GM12878 (cell line): ENCODE measurements at regions not wholly inside any gene's neighbourhood (a gene's known extent, or its start where the extent isn't known, plus 50 kb on each side); places are given as distances from the start of the nearest gene placed in this dataset.

ENCODE experiments used
- ATAC-seq: fragments of 200-7000 bp; cut with Tn5 transposase; 3 replicates; pipeline ENCODE4 v1.9.1; 2020; ENCODE audit warnings: mild to moderate bottlenecking, moderate library complexity
- BruUV-seq: library from RNA; stranded (reverse); fragments of 400-500 nt; replicated peaks from 2 replicates; lab custom pipeline; 2021; lab: Mats Ljungman, UMichigan
- CTCF ChIA-PET: fragments of 300-600 bp; sonication (Branson Sonifier 250); formaldehyde crosslinking; extraction: SDS; loops from one replicate; lab custom pipeline; 2021; ENCODE audit warnings: inconsistent platforms; lab: Yijun Ruan, JAX
- POLR2A ChIA-PET: fragments of 350-600 bp; formaldehyde crosslinking; extraction: SDS; loops from one replicate; lab custom pipeline; 2021; ENCODE audit warnings: inconsistent platforms; lab: Charles Lee
- RAD21 ChIA-PET: fragments of 300-600 bp; sonication (Branson Sonifier 250); formaldehyde crosslinking; loops from one replicate; lab custom pipeline; 2023; ENCODE audit warnings: antibody characterized with exemption; ENCODE audit not compliant: unreplicated experiment; lab: Charles Lee
- SMC1A ChIA-PET: fragments of 300-600 bp; sonication (Branson Sonifier 250); formaldehyde crosslinking; loops from one replicate; lab custom pipeline; 2023; ENCODE audit not compliant: unreplicated experiment, uncharacterized antibody; lab: Charles Lee
- DNase-seq: peaks from one replicate; pipeline ENCODE4 v3.0.0-alpha.2; 2011; ENCODE audit warnings: low read depth, low spot score
- FAIRE-seq: peaks from 3 replicates; lab custom pipeline; 2011; peaks lifted over from hg19 to GRCh38; lab: Jason Lieb, UNC
- H2AFZ ChIP-seq: 2 replicates; pipeline ENCODE4 v1.6.0; 2011; ENCODE audit warnings: low read depth, low read length, control low read depth; ENCODE audit not compliant: control insufficient read depth
- H3K27ac ChIP-seq: 2 replicates; pipeline ENCODE4 v1.5.1; 2011; ENCODE audit warnings: control low read depth; ENCODE audit not compliant: control insufficient read depth, insufficient read depth
- H3K27me3 ChIP-seq, 2 experiments: replicated peaks in 1 of 2; 2 replicates each; pipeline versions ENCODE4 v1.6.0 to v1.6.1; 2011; ENCODE audit warnings: low read length in 1 of 2; ENCODE audit not compliant: control insufficient read depth in 2 of 2, insufficient read depth in 2 of 2
- H3K36me3 ChIP-seq, 2 experiments: 2 replicates each; pipeline ENCODE4 v1.5.1; 2011; ENCODE audit warnings: low read length in 1 of 2; ENCODE audit not compliant: control insufficient read depth in 2 of 2, insufficient read depth in 2 of 2
- H3K4me1 ChIP-seq: 2 replicates; pipeline ENCODE4 v1.6.1; 2011; ENCODE audit warnings: mild to moderate bottlenecking, low read length, moderate library complexity, mixed read lengths; ENCODE audit not compliant: control insufficient read depth, insufficient read depth
- H3K4me2 ChIP-seq: 2 replicates; pipeline ENCODE4 v1.6.0; 2011; ENCODE audit warnings: control low read depth; ENCODE audit not compliant: control insufficient read depth, insufficient read depth
- H3K4me3 ChIP-seq: fragments of 200-600 bp; sonication (generic); 2 replicates; pipeline ENCODE4 v1.5.1; 2016
- H3K79me2 ChIP-seq: 2 replicates; pipeline ENCODE4 v1.6.0; 2011; ENCODE audit warnings: low read length; ENCODE audit not compliant: control insufficient read depth, insufficient read depth
- H3K9ac ChIP-seq: 2 replicates; pipeline ENCODE4 v1.8.0; 2011; ENCODE audit warnings: low read length, control low read depth, mixed read lengths; ENCODE audit not compliant: control insufficient read depth, insufficient read depth
- H3K9me3 ChIP-seq: replicated peaks from 3 replicates; pipeline ENCODE4 v1.5.1; 2011; ENCODE audit warnings: mild to moderate bottlenecking, low read length; ENCODE audit not compliant: control insufficient read depth, insufficient read depth
- H4K20me1 ChIP-seq: 2 replicates; pipeline ENCODE4 v1.6.0; 2011; ENCODE audit not compliant: control insufficient read depth, insufficient read depth
- BACH1 ChIP-seq: fragments of 450-650 bp; IDR thresholded peaks from 2 replicates; pipeline ENCODE4 v1.6.1; 2017; ENCODE audit warnings: mild to moderate bottlenecking, borderline replicate concordance
- BCL11A ChIP-seq: IDR thresholded peaks from 2 replicates; pipeline ENCODE4 v1.6.1; 2011; ENCODE audit warnings: low read depth, low read length
- BRCA1 ChIP-seq: IDR thresholded peaks from 2 replicates; pipeline ENCODE4 v1.6.1; 2011; ENCODE audit warnings: low read depth, low read length, improper control_type of control experiment
- CBX5 ChIP-seq: sonication (generic); IDR thresholded peaks from 2 replicates; pipeline ENCODE4 v1.6.1; 2016; ENCODE audit warnings: low read depth, moderate library complexity, mild to moderate bottlenecking, inconsistent platforms
- CEBPB ChIP-seq, 2 experiments: fragments of 150-350 bp in 1 of 2; IDR thresholded peaks; 2 replicates each; pipeline ENCODE4 v1.6.1; 2012 to 2014; ENCODE audit warnings: low read depth in 2 of 2, low read length in 2 of 2, borderline replicate concordance in 1 of 2, inconsistent platforms in 1 of 2
- CHD2 ChIP-seq: IDR thresholded peaks from 2 replicates; pipeline ENCODE4 v1.6.1; 2011; ENCODE audit warnings: low read depth, low read length, improper control_type of control experiment, borderline replicate concordance
- ESRRA ChIP-seq: IDR thresholded peaks from 2 replicates; pipeline ENCODE4 v1.6.1; 2012; ENCODE audit warnings: mild to moderate bottlenecking, low read length, improper control_type of control experiment
- EZH2 ChIP-seq: IDR thresholded peaks from 2 replicates; pipeline ENCODE4 v1.6.1; 2012; ENCODE audit warnings: low read depth, mild to moderate bottlenecking, control low read depth, inconsistent platforms, low read length, borderline replicate concordance; ENCODE audit not compliant: control insufficient read depth
- NBN ChIP-seq: fragments of 450-650 bp; IDR thresholded peaks from 2 replicates; pipeline ENCODE4 v1.6.1; 2016
- NFIC ChIP-seq: IDR thresholded peaks from 2 replicates; pipeline ENCODE4 v1.6.1; 2012; ENCODE audit warnings: low read depth, mild to moderate bottlenecking, inconsistent platforms, low read length, moderate library complexity
- POU2F2 ChIP-seq: IDR thresholded peaks from 3 replicates; pipeline ENCODE4 v1.6.1; 2011; ENCODE audit warnings: low read depth, mild to moderate bottlenecking, low read length, borderline replicate concordance
- TARDBP ChIP-seq: IDR thresholded peaks from 2 replicates; pipeline ENCODE4 v1.6.1; 2016; ENCODE audit warnings: borderline replicate concordance
- TCF12 ChIP-seq: IDR thresholded peaks from 2 replicates; pipeline ENCODE4 v1.6.1; 2011; ENCODE audit warnings: low read depth, mild to moderate bottlenecking, low read length
- ZNF207 ChIP-seq: fragments of 450-650 bp; IDR thresholded peaks from 2 replicates; pipeline ENCODE4 v1.6.1; 2014; ENCODE audit warnings: antibody characterized with exemption, mild to moderate bottlenecking, borderline replicate concordance
- ZNF384 ChIP-seq: IDR thresholded peaks from 2 replicates; pipeline ENCODE4 v1.6.1; 2012; ENCODE audit warnings: low read depth, mild to moderate bottlenecking, low read length, improper control_type of control experiment, borderline replicate concordance
- ZNF622 ChIP-seq: fragments of 450-650 bp; IDR thresholded peaks from 2 replicates; pipeline ENCODE4 v1.6.1; 2017; ENCODE audit warnings: mild to moderate bottlenecking, inconsistent platforms
- WGBS: methylation state at CpG from one replicate; pipeline ENCODE4 v1.1.6; 2016; ENCODE audit warnings: low lambda C conversion rate; ENCODE audit not compliant: insufficient replicate concordance, insufficient coverage; ENCODE audit errors: missing lambda C conversion rate; 5-methylcytosine and 5-hydroxymethylcytosine counted together
- in situ Hi-C: fragments of 300-500 bp; cut with MboI; formaldehyde crosslinking; loops from 9 replicates; pipeline ENCODE4 v1.14.3; 2018; ENCODE audit warnings: mixed read lengths
- intact Hi-C: fragments of 100-400 bp; cut with micrococcal nuclease; formaldehyde crosslinking; loops from one replicate; pipeline ENCODE4 v1.14.2; 2022; ENCODE audit not compliant: unreplicated experiment

DNA sequence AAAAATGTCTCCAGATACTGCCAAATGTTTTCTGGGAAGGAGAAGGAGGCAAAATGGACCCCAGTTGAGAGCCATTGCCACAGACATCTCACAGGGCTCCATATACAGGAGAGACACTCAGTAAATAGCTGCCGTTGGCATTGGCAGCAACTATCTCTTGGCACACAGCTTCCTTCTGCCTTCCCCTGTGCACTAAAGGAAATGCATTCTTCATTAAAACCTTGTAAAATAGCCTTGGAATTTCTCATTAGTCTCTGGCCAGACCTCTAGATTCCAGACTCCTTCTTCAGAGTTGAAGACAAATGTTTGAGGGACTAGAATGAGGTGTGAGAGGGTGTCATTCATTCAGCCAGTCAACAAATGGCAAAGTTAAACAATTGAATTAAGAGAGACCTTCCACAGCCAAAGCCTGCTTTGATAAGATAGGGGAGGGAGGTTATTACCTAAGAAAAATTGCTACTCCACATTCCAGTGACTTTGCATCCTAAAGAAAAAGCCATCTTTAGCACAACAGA, 223.9 kb upstream of the HS3ST3A1 start (continued):
- TF ChIP-seq CEBPB (IDR thresholded peaks at IDR 0.05; ENCODE audit: borderline replicate concordance in 1 of 2, low read depth in 2 of 2, low read length in 2 of 2): no peak
- TF ChIP-seq POU2F2: no peak
- TF ChIP-seq BRCA1: no peak
- no peak for TF ChIP-seq CHD2
- no peak for TF ChIP-seq ESRRA
- TF ChIP-seq ZNF622: no peak
- no peak for TF ChIP-seq BCL11A
- TF ChIP-seq ZNF207: no peak
- TF ChIP-seq CBX5: no peak
- no peak for TF ChIP-seq EZH2
- no peak for TF ChIP-seq NFIC
- TF ChIP-seq NBN: no peak

DNA sequence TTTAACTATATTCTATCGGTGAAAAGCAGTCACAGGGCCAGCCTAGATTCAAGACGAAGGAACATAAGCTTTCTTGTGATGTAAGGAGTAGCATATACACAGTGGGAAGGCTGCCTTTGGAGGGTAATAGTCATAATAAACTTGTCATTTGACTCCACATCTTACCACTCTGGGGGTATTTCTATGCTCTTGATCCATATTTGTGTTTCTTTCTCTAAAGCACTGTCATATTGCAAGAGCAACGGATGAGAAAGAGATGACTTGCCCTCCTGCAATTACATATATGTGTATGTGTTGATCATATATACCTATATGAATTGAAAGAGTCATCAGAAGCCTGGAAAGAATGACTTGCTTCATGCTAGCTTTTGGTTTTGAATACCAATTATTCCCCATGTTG, 225.4 kb upstream of the HS3ST3A1 start:
- no peak for FAIRE-seq
- no peak for DNase-seq
- H3K4me3 ChIP-seq: no peak overlapping the region
- H3K9ac ChIP-seq: no peak overlapping the region
- no peaks in the 10 kb centered on the region for H3K4me1 ChIP-seq
- no peak overlapping the region for H3K4me2 ChIP-seq
- no peak overlapping the region for H3K27ac ChIP-seq
- 0% methylated on average over 3 of the region's 3 CpGs for WGBS
- TF ChIP-seq TCF12 (no peak), BACH1 (no peak), ZNF384 (no peak), TARDBP (no peak)
- ATAC-seq: no peak
- H2AFZ ChIP-seq: no peak overlapping the region
- SMC1A ChIA-PET: no interaction called here
- in situ Hi-C loops: no loop called here
- no peaks in the 10 kb centered on the region for H3K79me2 ChIP-seq
- RAD21 ChIA-PET: no interaction called here
- CTCF ChIA-PET: no interaction called here
- no peaks in the 10 kb centered on the region; the same call in 2 of the 3 replicates for H3K9me3 ChIP-seq
- POLR2A ChIA-PET: no interaction called here
- no peaks in the 10 kb centered on the region for H4K20me1 ChIP-seq
- H3K27me3 ChIP-seq: no peaks in the 10 kb centered on the region
- no TSS peak for BruUV-seq
- intact Hi-C loops: no loop called here
- no peaks in the 10 kb centered on the region for H3K36me3 ChIP-seq
